OCI-M2 (cell line): ENCODE measurements at regions not wholly inside any gene's neighbourhood (a gene's known extent, or its start where the extent isn't known, plus 50 kb on each side); places are given as distances from the start of the nearest gene placed in this dataset.
"Not testable (repeated sequence)": the region's sequence is repeated elsewhere in the genome, so short reads cannot be mapped to it uniquely, and the experiment has no call there.

Experiments
- DNase-seq: peaks from one replicate; lab custom pipeline; 2025; ENCODE audit not compliant: unreplicated experiment; lab: John Stamatoyannopoulos, UW

- not testable (repeated sequence) for DNase-seq
Measured at GRCh38 chr13:57909833-57910232, 278.3 kb downstream of the PCDH17 start.

GRCh38 chr13:57918086-57918485 is 286.5 kb downstream of the PCDH17 start:
- no peak for DNase-seq

- no peak for DNase-seq
Measured at GRCh38 chr13:57918913-57919312, 287.4 kb downstream of the PCDH17 start.

GRCh38 chr13:57925250-57925649 is 293.7 kb downstream of the PCDH17 start:
- DNase-seq: no peak

- no peak for DNase-seq
Measured at GRCh38 chr13:57925751-57926150, 294.2 kb downstream of the PCDH17 start.

GRCh38 chr13:57932061-57932460 is 300.5 kb downstream of the PCDH17 start:
- no peak for DNase-seq

- DNase-seq: no peak
Measured at GRCh38 chr13:57933606-57934005, 302.1 kb downstream of the PCDH17 start.

GRCh38 chr13:57935965-57936364 is 304.4 kb downstream of the PCDH17 start:
- DNase-seq: no peak

GRCh38 chr13:57946361-57946760 is 314.8 kb downstream of the PCDH17 start:
- no peak for DNase-seq

- no peak for DNase-seq
Measured at GRCh38 chr13:57948884-57949283, 317.3 kb downstream of the PCDH17 start.

- DNase-seq: no peak
Measured at GRCh38 chr13:57969951-57970350, 338.4 kb downstream of the PCDH17 start.

- no peak for DNase-seq
Measured at GRCh38 chr13:57970404-57970803, 338.9 kb downstream of the PCDH17 start.

- DNase-seq: no peak
Measured at GRCh38 chr13:57982782-57983181, 351.2 kb downstream of the PCDH17 start.

GRCh38 chr13:57988276-57988675 is 356.7 kb downstream of the PCDH17 start:
- DNase-seq: no peak

GRCh38 chr13:57991041-57991440 is 359.5 kb downstream of the PCDH17 start:
- DNase-seq: no peak

GRCh38 chr13:57992416-57992815 is 360.9 kb downstream of the PCDH17 start:
- no peak for DNase-seq

GRCh38 chr13:57996717-57997116 is 365.2 kb downstream of the PCDH17 start:
- DNase-seq: no peak

- DNase-seq: no peak
Measured at GRCh38 chr13:58004751-58005150, 373.2 kb downstream of the PCDH17 start.

GRCh38 chr13:58018020-58018419 is 386.5 kb downstream of the PCDH17 start:
- DNase-seq: no peak

- DNase-seq: no peak
Measured at GRCh38 chr13:58018865-58019264, 387.3 kb downstream of the PCDH17 start.

- no peak for DNase-seq
Measured at GRCh38 chr13:58024103-58024502, 392.6 kb downstream of the PCDH17 start.

- DNase-seq: no peak
Measured at GRCh38 chr13:58025821-58026220, 394.3 kb downstream of the PCDH17 start.

GRCh38 chr13:58032676-58033460 is 401.3 kb downstream of the PCDH17 start:
- no peak for DNase-seq
